ENCODE measurements at regions not wholly inside any gene's neighbourhood (a gene's known extent, or its start where the extent isn't known, plus 50 kb on each side); places are given as distances from the start of the nearest gene placed in this dataset.

GRCh38 chr5:97364731-97365130 is 181.7 kb upstream of the RIOK2 start:
- Mint-ChIP-seq H3K27ac (no peak overlapping the region), H3K9me3 (peaks cover 8% of the 10 kb centered on the region), H3K4me1 (no peaks in the 10 kb centered on the region), H3K27me3 (no peaks in the 10 kb centered on the region), H3K36me3 (ENCODE audit: low read depth) (peaks cover 4% of the 10 kb centered on the region), H3K4me3 (no peak overlapping the region)
- ATAC-seq (ENCODE audit: low read depth) (no peak), DNase-seq (no peak)
- POLR2A ChIA-PET, result no interaction called here
- intact Hi-C loops (cut with micrococcal nuclease), result no loop called here
- CTCF ChIA-PET, result no interaction called here
- TF ChIP-seq CTCF (IDR thresholded peaks at IDR 0.05), result no peak

- POLR2A ChIA-PET, result no interaction called here
- no peak for ATAC-seq (ENCODE audit: low read depth)
- peaks cover 7% of the 10 kb centered on the region for H3K9me3 Mint-ChIP-seq
- no peak for DNase-seq
- H3K27ac Mint-ChIP-seq, result no peak overlapping the region
- no peak overlapping the region for H3K4me3 Mint-ChIP-seq
- intact Hi-C loops (cut with micrococcal nuclease), result no loop called here
- peaks cover 4% of the 10 kb centered on the region for H3K36me3 Mint-ChIP-seq (ENCODE audit: low read depth)
- H3K27me3 Mint-ChIP-seq, result no peaks in the 10 kb centered on the region
- H3K4me1 Mint-ChIP-seq, result no peaks in the 10 kb centered on the region
- TF ChIP-seq CTCF (IDR thresholded peaks at IDR 0.05), result no peak
- CTCF ChIA-PET, result no interaction called here
Measured at GRCh38 chr5:97365163-97365845, 182.3 kb upstream of the RIOK2 start.

GRCh38 chr5:97365918-97366317 is 182.9 kb upstream of the RIOK2 start:
- Mint-ChIP-seq H3K9me3 (peaks cover 5% of the 10 kb centered on the region), H3K27ac (no peak overlapping the region), H3K4me1 (no peaks in the 10 kb centered on the region), H3K4me3 (no peak overlapping the region), H3K36me3 (ENCODE audit: low read depth) (peaks cover 4% of the 10 kb centered on the region), H3K27me3 (no peaks in the 10 kb centered on the region)
- DNase-seq (no peak), ATAC-seq (ENCODE audit: low read depth) (no peak)
- POLR2A ChIA-PET, result no interaction called here
- intact Hi-C loops (cut with micrococcal nuclease), result no loop called here
- TF ChIP-seq CTCF (IDR thresholded peaks at IDR 0.05), result no peak
- CTCF ChIA-PET, result no interaction called here

GRCh38 chr5:97375959-97376358 is 192.9 kb upstream of the RIOK2 start:
- no peak for ATAC-seq (ENCODE audit: low read depth)
- H3K4me3 Mint-ChIP-seq, result no peak overlapping the region
- H3K4me1 Mint-ChIP-seq, result no peaks in the 10 kb centered on the region
- H3K9me3 Mint-ChIP-seq, result no peaks in the 10 kb centered on the region
- TF ChIP-seq CTCF (IDR thresholded peaks at IDR 0.05), result no peak
- H3K36me3 Mint-ChIP-seq (ENCODE audit: low read depth), result no peaks in the 10 kb centered on the region
- POLR2A ChIA-PET, result no interaction called here
- CTCF ChIA-PET, result no interaction called here
- no peak for DNase-seq
- H3K27ac Mint-ChIP-seq, result no peak overlapping the region
- intact Hi-C loops (cut with micrococcal nuclease), result no loop called here
- H3K27me3 Mint-ChIP-seq, result no peaks in the 10 kb centered on the region

- DNase-seq, result no peak
- Mint-ChIP-seq H3K36me3 (ENCODE audit: low read depth) (no peaks in the 10 kb centered on the region), H3K9me3 (no peaks in the 10 kb centered on the region), H3K27ac (no peak overlapping the region), H3K4me3 (no peak overlapping the region), H3K27me3 (no peaks in the 10 kb centered on the region), H3K4me1 (no peaks in the 10 kb centered on the region)
- ATAC-seq (ENCODE audit: low read depth), result no peak
- POLR2A ChIA-PET, result no interaction called here
- intact Hi-C loops (cut with micrococcal nuclease), result no loop called here
- CTCF ChIA-PET, result no interaction called here
- TF ChIP-seq CTCF (IDR thresholded peaks at IDR 0.05), result no peak
Measured at GRCh38 chr5:97377582-97377981, 194.5 kb upstream of the RIOK2 start.

Data from activated B cell treated with CpG ODN at 0.5 μM for 24 hours (primary cell).